PC-9 (cell line): ENCODE measurements at regions not wholly inside any gene's neighbourhood (a gene's known extent, or its start where the extent isn't known, plus 50 kb on each side); places are given as distances from the start of the nearest gene placed in this dataset.

Experiments used
- EZH2 ChIP-seq: fragments of 200-600 bp; sonication (generic); IDR thresholded peaks from 2 replicates; pipeline ENCODE4 v1.8.0; 2017; ENCODE audit warnings: antibody characterized with exemption, low read depth
- TF ChIP-seq, protein P1 (sequence below): fragments of 200-600 bp; sonication (generic); conservative IDR thresholded peaks from 2 replicates; pipeline ENCODE4 v1.6.1; 2017; ENCODE audit warnings: mixed run types, antibody characterized with exemption, mild to moderate bottlenecking, moderate library complexity

DNA sequence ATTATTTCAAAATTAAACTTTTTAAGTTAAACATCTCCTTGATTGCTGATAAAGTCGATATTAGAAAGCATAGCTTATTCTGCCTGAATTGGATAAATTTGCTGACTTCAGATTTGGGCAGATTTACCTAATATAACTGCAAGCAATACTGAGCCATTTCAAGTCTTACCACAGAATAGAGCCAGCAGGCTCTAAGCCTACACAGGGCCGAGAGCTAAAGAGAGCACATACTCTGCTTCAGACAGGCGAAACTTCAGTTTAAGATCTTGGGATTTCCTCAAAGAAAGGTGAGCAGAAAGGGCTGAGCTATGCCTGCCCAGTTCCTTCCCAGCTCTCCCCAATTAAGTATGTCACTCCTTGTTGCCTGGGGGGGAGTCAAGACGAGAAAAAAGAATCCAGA, 240.6 kb upstream of the NOCT start:
- no peak for TF ChIP-seq EZH2
- TF ChIP-seq, protein P1, sequence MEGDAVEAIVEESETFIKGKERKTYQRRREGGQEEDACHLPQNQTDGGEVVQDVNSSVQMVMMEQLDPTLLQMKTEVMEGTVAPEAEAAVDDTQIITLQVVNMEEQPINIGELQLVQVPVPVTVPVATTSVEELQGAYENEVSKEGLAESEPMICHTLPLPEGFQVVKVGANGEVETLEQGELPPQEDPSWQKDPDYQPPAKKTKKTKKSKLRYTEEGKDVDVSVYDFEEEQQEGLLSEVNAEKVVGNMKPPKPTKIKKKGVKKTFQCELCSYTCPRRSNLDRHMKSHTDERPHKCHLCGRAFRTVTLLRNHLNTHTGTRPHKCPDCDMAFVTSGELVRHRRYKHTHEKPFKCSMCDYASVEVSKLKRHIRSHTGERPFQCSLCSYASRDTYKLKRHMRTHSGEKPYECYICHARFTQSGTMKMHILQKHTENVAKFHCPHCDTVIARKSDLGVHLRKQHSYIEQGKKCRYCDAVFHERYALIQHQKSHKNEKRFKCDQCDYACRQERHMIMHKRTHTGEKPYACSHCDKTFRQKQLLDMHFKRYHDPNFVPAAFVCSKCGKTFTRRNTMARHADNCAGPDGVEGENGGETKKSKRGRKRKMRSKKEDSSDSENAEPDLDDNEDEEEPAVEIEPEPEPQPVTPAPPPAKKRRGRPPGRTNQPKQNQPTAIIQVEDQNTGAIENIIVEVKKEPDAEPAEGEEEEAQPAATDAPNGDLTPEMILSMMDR: no peak
